ENCODE measurements at regions not wholly inside any gene's neighbourhood (a gene's known extent, or its start where the extent isn't known, plus 50 kb on each side); places are given as distances from the start of the nearest gene placed in this dataset.
"Not testable (repeated sequence)": the region's sequence is repeated elsewhere in the genome, so short reads cannot be mapped to it uniquely, and the experiment has no call there.

GRCh38 chr20:6395695-6396094 is 272.9 kb upstream of the FERMT1 start:
- H3K27me3 Mint-ChIP-seq, result no peaks in the 10 kb centered on the region
- no peaks in the 10 kb centered on the region for H3K36me3 Mint-ChIP-seq
- H3K4me1 Mint-ChIP-seq, result no peaks in the 10 kb centered on the region
- ATAC-seq, result no peak
- H3K9me3 Mint-ChIP-seq, result peaks cover 3% of the 10 kb centered on the region
- no peak overlapping the region for H3K27ac Mint-ChIP-seq
- no peak overlapping the region for H3K4me3 Mint-ChIP-seq

DNA sequence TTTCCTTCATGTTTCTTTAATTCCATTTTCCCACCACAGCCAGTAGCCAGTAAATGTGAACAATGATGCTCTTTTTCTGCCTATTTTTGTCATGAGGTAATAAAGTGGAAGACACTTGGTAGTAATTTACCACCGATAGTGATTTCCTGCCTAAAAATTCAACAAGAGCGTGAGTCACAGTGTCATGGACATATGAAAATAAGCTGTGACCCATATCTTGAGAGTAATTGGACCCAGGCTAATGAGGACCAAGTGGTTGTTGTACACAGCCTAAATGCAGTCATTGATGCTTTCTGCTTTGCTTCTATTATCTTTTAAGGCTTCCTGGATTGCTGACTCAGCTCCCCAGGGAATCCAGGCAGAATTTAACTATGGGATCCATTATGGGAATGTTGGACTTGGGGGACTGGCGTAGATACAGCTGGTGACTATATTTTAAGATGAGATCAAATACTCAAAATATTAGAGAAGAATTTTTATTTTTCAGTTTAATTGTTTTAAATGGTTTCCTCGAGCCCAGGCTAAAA is 265.9 kb upstream of the FERMT1 start:
- Mint-ChIP-seq H3K4me3 (no peak overlapping the region), H3K9me3 (peaks cover 3% of the 10 kb centered on the region), H3K27me3 (no peaks in the 10 kb centered on the region), H3K27ac (no peak overlapping the region), H3K36me3 (no peaks in the 10 kb centered on the region), H3K4me1 (no peaks in the 10 kb centered on the region)
- no peak for ATAC-seq

- Mint-ChIP-seq H3K4me3 (no peak overlapping the region), H3K9me3 (peaks cover 7% of the 10 kb centered on the region), H3K27ac (no peak overlapping the region), H3K36me3 (no peaks in the 10 kb centered on the region), H3K27me3 (no peaks in the 10 kb centered on the region), H3K4me1 (no peaks in the 10 kb centered on the region)
- ATAC-seq, result no peak
Measured at GRCh38 chr20:6384956-6385486, 262.2 kb upstream of the FERMT1 start.

DNA sequence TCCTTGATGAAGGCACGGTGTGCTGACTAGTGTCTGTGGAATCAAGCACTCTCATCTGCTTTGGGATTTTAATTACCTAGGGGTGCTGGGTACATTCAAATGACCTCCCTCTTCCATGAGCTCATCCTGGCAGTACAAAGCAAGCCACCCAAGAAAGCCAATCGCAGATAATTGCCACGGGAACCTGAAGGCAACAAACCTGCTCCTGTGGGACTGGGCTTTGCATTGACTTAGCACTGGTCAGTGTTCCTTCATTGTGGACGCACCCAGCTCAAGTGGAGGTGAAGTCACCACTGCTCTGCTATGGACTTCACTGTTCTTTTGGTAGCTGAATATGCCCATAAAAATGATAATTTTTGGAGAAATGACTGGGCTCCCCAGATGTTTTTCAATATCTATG is 261.6 kb upstream of the FERMT1 start:
- Mint-ChIP-seq H3K36me3 (no peaks in the 10 kb centered on the region), H3K4me1 (no peaks in the 10 kb centered on the region), H3K27me3 (no peaks in the 10 kb centered on the region), H3K9me3 (peaks cover 7% of the 10 kb centered on the region), H3K4me3 (no peak overlapping the region), H3K27ac (no peak overlapping the region)
- ATAC-seq, result no peak

DNA sequence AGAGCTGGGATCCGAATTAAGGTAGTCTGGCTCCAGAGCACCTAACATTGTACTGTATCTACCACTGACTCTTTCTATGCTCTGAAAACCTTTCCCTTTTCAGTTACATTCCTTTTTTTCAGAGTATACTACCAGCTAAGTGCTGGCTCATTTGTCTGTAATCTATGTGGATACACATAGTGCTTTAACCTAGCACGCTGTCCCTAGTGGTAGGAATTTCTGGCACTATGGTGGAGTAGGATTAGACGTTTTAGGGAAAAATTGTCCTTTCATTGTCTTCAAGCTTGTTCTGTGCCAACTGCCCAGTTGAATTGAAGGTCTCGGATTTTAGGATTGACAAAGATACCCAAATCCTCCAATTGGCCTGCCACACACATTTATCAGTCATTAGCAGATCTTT is 259.1 kb upstream of the FERMT1 start:
- Mint-ChIP-seq H3K4me3 (no peak overlapping the region), H3K27ac (no peak overlapping the region), H3K9me3 (peaks cover 4% of the 10 kb centered on the region), H3K4me1 (no peaks in the 10 kb centered on the region), H3K27me3 (no peaks in the 10 kb centered on the region), H3K36me3 (no peaks in the 10 kb centered on the region)
- no peak for ATAC-seq

- Mint-ChIP-seq H3K27ac (no peak overlapping the region), H3K4me3 (no peak overlapping the region), H3K4me1 (no peaks in the 10 kb centered on the region), H3K27me3 (no peaks in the 10 kb centered on the region), H3K36me3 (no peaks in the 10 kb centered on the region), H3K9me3 (peaks cover 10% of the 10 kb centered on the region)
- ATAC-seq, result no peak
Measured at GRCh38 chr20:6362245-6362644, 239.4 kb upstream of the FERMT1 start.

DNA sequence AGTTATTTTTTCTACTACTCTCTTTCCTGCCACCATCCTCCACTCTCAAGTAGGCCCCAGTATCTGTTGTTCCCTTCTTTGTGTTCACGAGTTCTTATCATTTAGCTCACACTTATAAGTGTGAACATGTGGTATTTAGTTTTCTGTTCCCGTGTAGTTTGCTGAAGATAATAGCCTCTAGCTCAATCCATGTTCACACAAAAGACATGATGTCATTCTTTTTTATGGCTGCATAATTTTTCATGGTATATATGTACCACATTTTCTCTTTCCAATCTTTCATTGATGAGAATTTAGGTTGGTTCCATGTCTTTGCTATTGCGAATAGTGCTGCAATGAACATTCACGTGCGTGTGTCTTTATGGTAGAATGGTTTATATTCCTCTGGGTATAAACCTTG is 237.9 kb upstream of the FERMT1 start:
- H3K4me3 Mint-ChIP-seq, result no peak overlapping the region
- no peak for ATAC-seq
- H3K27me3 Mint-ChIP-seq, result no peaks in the 10 kb centered on the region
- H3K4me1 Mint-ChIP-seq, result no peaks in the 10 kb centered on the region
- H3K36me3 Mint-ChIP-seq, result no peaks in the 10 kb centered on the region
- no peak overlapping the region for H3K27ac Mint-ChIP-seq
- peaks cover 6% of the 10 kb centered on the region for H3K9me3 Mint-ChIP-seq

GRCh38 chr20:6355754-6356451 is 233.1 kb upstream of the FERMT1 start:
- Mint-ChIP-seq H3K27ac (no peak overlapping the region), H3K4me3 (no peak overlapping the region), H3K27me3 (no peaks in the 10 kb centered on the region), H3K4me1 (no peaks in the 10 kb centered on the region), H3K36me3 (no peaks in the 10 kb centered on the region), H3K9me3 (peaks cover 6% of the 10 kb centered on the region)
- no peak for ATAC-seq

DNA sequence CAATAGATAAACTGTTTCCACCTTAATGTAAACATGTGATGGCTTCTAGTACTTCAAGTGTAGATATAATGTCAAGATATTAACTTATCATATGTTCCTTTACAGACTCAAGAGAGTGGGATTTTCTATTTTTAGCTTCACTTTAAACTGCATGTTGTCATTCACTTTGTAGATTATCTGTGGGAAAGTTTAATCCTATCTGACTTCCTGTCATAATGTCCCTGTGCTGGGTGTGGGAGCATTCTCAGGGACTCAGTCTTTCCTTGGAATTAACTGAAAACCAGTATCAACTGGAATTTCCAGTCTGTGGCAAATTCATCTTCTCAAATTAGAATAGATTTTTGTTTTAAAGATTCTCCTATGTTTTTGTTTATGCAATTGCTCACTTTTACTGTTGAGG is 226.1 kb upstream of the FERMT1 start:
- no peaks in the 10 kb centered on the region for H3K9me3 Mint-ChIP-seq
- H3K27ac Mint-ChIP-seq, result no peak overlapping the region
- no peak overlapping the region for H3K4me3 Mint-ChIP-seq
- no peaks in the 10 kb centered on the region for H3K36me3 Mint-ChIP-seq
- ATAC-seq, result no peak
- H3K27me3 Mint-ChIP-seq, result no peaks in the 10 kb centered on the region
- no peaks in the 10 kb centered on the region for H3K4me1 Mint-ChIP-seq

DNA sequence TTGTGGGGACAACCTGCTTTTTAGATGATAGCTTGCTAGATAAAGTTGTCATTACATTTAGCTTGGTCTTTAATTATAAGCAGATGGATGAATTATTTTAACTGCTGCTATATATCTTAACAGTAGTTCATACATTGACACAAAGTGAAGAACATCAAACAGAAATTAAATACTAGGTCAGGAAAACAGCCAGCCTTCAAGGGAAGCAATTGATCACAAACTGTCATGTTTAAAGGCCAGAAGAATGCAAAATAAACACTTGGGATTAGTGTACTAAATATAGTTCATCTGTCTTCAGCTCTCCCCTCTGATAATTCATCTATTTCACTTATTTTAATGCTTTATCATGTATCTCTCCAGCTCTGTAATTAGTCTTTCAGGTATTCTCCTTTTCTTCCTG is 225.1 kb upstream of the FERMT1 start:
- Mint-ChIP-seq H3K4me1 (no peaks in the 10 kb centered on the region), H3K9me3 (no peaks in the 10 kb centered on the region), H3K27me3 (no peaks in the 10 kb centered on the region), H3K4me3 (no peak overlapping the region), H3K36me3 (no peaks in the 10 kb centered on the region), H3K27ac (no peak overlapping the region)
- no peak for ATAC-seq

GRCh38 chr20:6341491-6341890 is 218.7 kb upstream of the FERMT1 start:
- Mint-ChIP-seq H3K9me3 (no peaks in the 10 kb centered on the region), H3K36me3 (no peaks in the 10 kb centered on the region), H3K4me3 (no peak overlapping the region), H3K4me1 (no peaks in the 10 kb centered on the region), H3K27me3 (no peaks in the 10 kb centered on the region), H3K27ac (no peak overlapping the region)
- ATAC-seq, result no peak

DNA sequence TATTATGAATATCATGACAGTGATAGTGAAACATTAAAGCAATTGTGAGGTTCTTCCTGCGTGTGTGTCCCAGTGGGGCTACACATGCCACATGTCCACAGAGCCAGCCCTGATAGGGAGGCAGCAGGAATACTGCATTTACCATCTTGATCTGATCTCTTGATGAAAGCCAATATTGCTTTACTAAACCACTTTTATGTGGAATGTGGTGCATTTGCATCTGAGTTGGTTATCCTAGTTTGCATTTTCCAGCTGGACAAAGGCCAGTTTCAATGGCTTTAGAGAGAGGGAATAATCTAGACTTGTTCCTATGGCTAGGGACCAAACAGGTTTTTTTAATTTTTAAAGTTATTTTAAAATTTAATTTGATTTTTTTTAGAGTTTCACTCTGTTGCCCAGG is 216.3 kb upstream of the FERMT1 start:
- no peaks in the 10 kb centered on the region for H3K36me3 Mint-ChIP-seq
- no peaks in the 10 kb centered on the region for H3K27me3 Mint-ChIP-seq
- peaks cover 2% of the 10 kb centered on the region for H3K9me3 Mint-ChIP-seq
- H3K4me1 Mint-ChIP-seq, result no peaks in the 10 kb centered on the region
- no peak overlapping the region for H3K4me3 Mint-ChIP-seq
- H3K27ac Mint-ChIP-seq, result no peak overlapping the region
- no peak for ATAC-seq

DNA sequence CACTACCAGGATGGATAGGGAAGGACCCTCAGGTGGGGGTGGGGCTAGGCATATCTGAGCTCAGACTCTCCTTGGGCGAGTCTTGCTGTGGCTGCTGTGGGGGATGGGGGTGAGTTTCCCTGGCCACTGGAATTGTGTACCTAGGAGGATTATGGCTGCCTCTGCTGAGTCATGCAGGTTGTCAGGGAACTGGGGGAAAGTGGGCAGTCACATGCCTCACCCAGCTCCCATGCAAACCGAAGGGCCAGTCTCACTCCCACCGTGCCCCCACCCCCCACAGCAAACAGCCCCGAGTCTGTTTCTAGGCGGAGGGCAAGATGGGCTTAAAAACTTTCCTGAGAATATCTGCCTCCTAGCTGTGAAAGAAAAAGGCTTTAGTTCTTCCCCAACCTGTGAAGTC is 210.3 kb upstream of the FERMT1 start:
- no peaks in the 10 kb centered on the region for H3K27me3 Mint-ChIP-seq
- H3K9me3 Mint-ChIP-seq, result peaks cover 13% of the 10 kb centered on the region
- H3K27ac Mint-ChIP-seq, result no peak overlapping the region
- H3K36me3 Mint-ChIP-seq, result no peaks in the 10 kb centered on the region
- ATAC-seq, result no peak
- H3K4me3 Mint-ChIP-seq, result no peak overlapping the region
- no peaks in the 10 kb centered on the region for H3K4me1 Mint-ChIP-seq

DNA sequence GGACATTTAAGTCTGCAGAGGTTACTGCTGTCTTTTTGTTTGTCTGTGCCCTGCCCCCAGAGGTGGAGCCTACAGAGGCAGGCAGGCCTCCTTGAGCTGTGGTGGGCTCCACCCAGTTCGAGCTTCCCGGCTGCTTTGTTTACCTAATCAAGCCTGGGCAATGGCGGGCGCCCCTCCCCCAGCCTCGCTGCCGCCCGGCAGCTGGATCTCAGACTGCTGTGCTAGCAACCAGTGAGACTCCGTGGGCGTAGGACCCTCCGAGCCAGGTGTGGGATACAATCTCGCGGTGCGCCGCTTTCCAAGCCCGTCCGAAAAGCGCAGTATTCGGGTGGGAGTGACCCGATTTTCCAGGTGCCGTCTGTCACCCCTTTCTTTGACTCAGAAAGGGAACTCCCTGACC is 198.4 kb upstream of the FERMT1 start:
- H3K27ac Mint-ChIP-seq, H3K36me3 Mint-ChIP-seq, ATAC-seq, H3K27me3 Mint-ChIP-seq, H3K4me1 Mint-ChIP-seq, H3K4me3 Mint-ChIP-seq: not testable (repeated sequence)
- H3K9me3 Mint-ChIP-seq, result peaks cover 10% of the 10 kb centered on the region

DNA sequence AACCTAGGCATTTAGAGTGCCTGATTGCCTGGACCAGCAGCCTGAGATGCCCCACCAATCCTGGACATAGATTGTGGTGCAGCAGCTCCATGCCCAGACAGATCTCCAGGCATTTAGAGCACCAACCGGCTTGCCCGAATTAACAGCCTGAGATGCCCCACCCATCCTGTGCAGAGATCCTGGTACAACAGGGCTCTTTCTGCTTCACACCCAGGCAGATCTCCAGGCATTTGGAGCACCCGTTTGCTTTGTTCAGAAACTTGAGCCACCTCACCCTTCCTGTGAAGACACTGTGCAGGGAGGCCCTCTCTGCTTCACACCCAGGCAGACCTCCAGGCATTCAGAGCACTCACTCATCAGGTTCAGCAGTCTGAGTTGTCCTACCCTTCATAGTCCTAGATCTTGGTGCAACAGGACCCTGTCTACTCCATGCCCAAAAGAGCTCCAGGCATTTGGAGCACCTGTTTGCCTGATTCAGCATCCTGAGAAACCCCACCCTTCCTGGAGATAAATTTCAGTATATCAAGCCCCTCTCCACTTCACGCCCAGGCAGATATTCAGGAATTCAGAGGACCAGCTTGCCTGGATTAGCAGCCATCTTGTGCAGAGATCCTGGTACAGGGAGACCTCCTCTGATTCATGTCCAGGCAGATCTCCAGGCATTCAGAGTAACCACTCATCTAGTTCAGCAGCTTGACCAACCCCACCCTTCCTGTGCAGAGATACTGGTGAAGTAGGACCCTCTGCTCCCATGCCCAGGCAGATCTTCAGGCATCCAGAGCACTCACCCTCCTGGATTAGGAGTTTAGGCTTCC is 189.2 kb upstream of the FERMT1 start:
- H3K36me3 Mint-ChIP-seq, result no peaks in the 10 kb centered on the region
- H3K9me3 Mint-ChIP-seq, result peaks cover 15% of the 10 kb centered on the region
- no peak overlapping the region for H3K27ac Mint-ChIP-seq
- H3K4me1 Mint-ChIP-seq, result no peaks in the 10 kb centered on the region
- H3K4me3 Mint-ChIP-seq, result no peak overlapping the region
- H3K27me3 Mint-ChIP-seq, result no peaks in the 10 kb centered on the region
- no peak for ATAC-seq

- ATAC-seq, result no peak
- Mint-ChIP-seq H3K4me1 (no peaks in the 10 kb centered on the region), H3K4me3 (no peak overlapping the region), H3K9me3 (peaks cover 15% of the 10 kb centered on the region), H3K27me3 (no peaks in the 10 kb centered on the region), H3K27ac (no peak overlapping the region), H3K36me3 (no peaks in the 10 kb centered on the region)
Measured at GRCh38 chr20:6311097-6311496, 188.3 kb upstream of the FERMT1 start.

Measured in stimulated activated memory B cell treated with anti-CD40 and anti-IgM and Interleukin-4, amounts not matched to agents 10 μg/mL and 1 μg/mL and 100 μg/mL, for 72 hours (primary cell).